Gastrocnemius medialis (tissue), 4 donors: ENCODE measurements at regions not wholly inside any gene's neighbourhood (a gene's known extent, or its start where the extent isn't known, plus 50 kb on each side); places are given as distances from the start of the nearest gene placed in this dataset.

Experiments used
- ATAC-seq, 2 donors: fragments of 150-250 bp; one replicate each; pipeline ENCODE4 v1.9.1; 2016
- DNase-seq, 2 donors: peaks; one replicate each; pipeline ENCODE4 v3.0.0-alpha.2; 2019
- H3K27ac ChIP-seq, 4 donors: fragments of 200-600 bp; sonication (generic); 1 replicate in 1 of 4; 2 replicates in 3 of 4; pipeline ENCODE4 v1.5.1; 2016 to 2018; ENCODE audit warnings: mild to moderate bottlenecking in 2 of 4, moderate library complexity in 1 of 4
- H3K27me3 ChIP-seq, 3 donors: fragments of 200-600 bp; sonication (generic) in 2 of 3; 1 replicate in 1 of 3; 2 replicates in 2 of 3; pipeline versions ENCODE4 v1.5.1 to v1.6.0; 2016 to 2019; ENCODE audit warnings: mild to moderate bottlenecking in 1 of 3, moderate library complexity in 1 of 3
- H3K36me3 ChIP-seq, 2 donors: fragments of 200-600 bp; sonication (generic) in 1 of 2; one replicate each; pipeline ENCODE4 v1.5.1; 2017 to 2018
- H3K4me1 ChIP-seq, 2 donors: fragments of 200-600 bp; sonication (generic) in 1 of 2; one replicate each; pipeline ENCODE4 v1.5.1; 2016 to 2017; ENCODE audit warnings: mild to moderate bottlenecking in 2 of 2
- H3K4me3 ChIP-seq, 4 donors: fragments of 200-600 bp; sonication (generic) in 3 of 4; 1 replicate in 1 of 4; 2 replicates in 3 of 4; pipeline ENCODE4 v1.5.1; 2016 to 2019; ENCODE audit warnings: mild to moderate bottlenecking in 2 of 4
- H3K9me3 ChIP-seq, 3 donors: fragments of 200-600 bp; sonication (generic) in 2 of 3; 1 replicate in 1 of 3; 2 replicates in 2 of 3; pipeline ENCODE4 v1.5.1; 2016 to 2019
- CTCF ChIP-seq, 5 experiments: fragments of 450-650 bp in 3 of 5; fragments of 200-600 bp in 2 of 5; sonication (generic) in 2 of 5; IDR thresholded peaks in 4 of 5; conservative IDR thresholded peaks in 1 of 5; 1 replicate in 4 of 5; 2 replicates in 1 of 5; pipeline ENCODE4 v1.5.1; 2016 to 2019; ENCODE audit warnings: antibody characterized with exemption in 5 of 5, mild to moderate bottlenecking in 3 of 5, moderate library complexity in 3 of 5
- POLR2A ChIP-seq, 2 donors: fragments of 450-650 bp; IDR thresholded peaks; one replicate each; pipeline ENCODE4 v1.6.1; 2017; ENCODE audit warnings: antibody characterized with exemption in 2 of 2, mild to moderate bottlenecking in 2 of 2, moderate library complexity in 2 of 2
- in situ Hi-C, 4 donors: fragments of 200-750 bp; cut with MboI; loops; one replicate each; pipeline versions ENCODE4 v1.15.0 to v1.8.0; 2017; ENCODE audit warnings: low sequenced_read_pairs in 4 of 4
- intact Hi-C: fragments of 100-400 bp; cut with DNase I; formaldehyde crosslinking; loops from one replicate; pipeline ENCODE4 v1.15.1; 2023; ENCODE audit warnings: low total_unique reads

GRCh38 chr15:98233873-98234272 is 273.4 kb downstream of the ARRDC4 start:
- Histone ChIP-seq H3K4me3 (no peak overlapping the region), H3K36me3 (no peaks in the 10 kb centered on the region), H3K27me3 (no peaks in the 10 kb centered on the region), H3K27ac (no peak overlapping the region), H3K4me1 (no peaks in the 10 kb centered on the region), H3K9me3 (no peaks in the 10 kb centered on the region)
- intact Hi-C loops (no loop called here), in situ Hi-C loops (no loop called here)
- no peak for DNase-seq
- no peak for TF ChIP-seq POLR2A (IDR thresholded peaks at IDR 0.05)
- TF ChIP-seq CTCF (IDR thresholded peaks at IDR 0.05 in 4 of 5, conservative IDR thresholded peaks at IDR 0.05 in 1 of 5), result no peak
- no peak for ATAC-seq

- in situ Hi-C loops, result no loop called here
- no peaks in the 10 kb centered on the region for H3K4me1 ChIP-seq
Observed at GRCh38 chr15:98240303-98240702, 279.8 kb downstream of the ARRDC4 start.

GRCh38 chr15:98241032-98241554 is 280.6 kb downstream of the ARRDC4 start:
- DNase-seq, result no peak
- no peaks in the 10 kb centered on the region for H3K27me3 ChIP-seq
- in situ Hi-C loops, result no loop called here
- no peak for TF ChIP-seq POLR2A (IDR thresholded peaks at IDR 0.05)
- no peaks in the 10 kb centered on the region for H3K36me3 ChIP-seq
- H3K9me3 ChIP-seq, result no peaks in the 10 kb centered on the region
- no peak overlapping the region for H3K4me3 ChIP-seq
- intact Hi-C loops, result no loop called here
- ATAC-seq, result no peak
- no peak overlapping the region for H3K27ac ChIP-seq
- no peaks in the 10 kb centered on the region for H3K4me1 ChIP-seq

More at GRCh38 chr15:98240303-98240702, 279.8 kb downstream of the ARRDC4 start:
- intact Hi-C loops, result no loop called here
- ATAC-seq (no peak), DNase-seq (no peak)
- Histone ChIP-seq H3K4me3 (no peak overlapping the region), H3K27ac (no peak overlapping the region), H3K36me3 (no peaks in the 10 kb centered on the region), H3K27me3 (no peaks in the 10 kb centered on the region), H3K9me3 (no peaks in the 10 kb centered on the region)
- TF ChIP-seq POLR2A (IDR thresholded peaks at IDR 0.05) (no peak), CTCF (IDR thresholded peaks at IDR 0.05 in 4 of 5, conservative IDR thresholded peaks at IDR 0.05 in 1 of 5) (no peak)

GRCh38 chr15:98257290-98257689 is 296.8 kb downstream of the ARRDC4 start:
- ATAC-seq, result no peak
- no peaks in the 10 kb centered on the region for H3K9me3 ChIP-seq
- no peak for TF ChIP-seq POLR2A (IDR thresholded peaks at IDR 0.05)
- TF ChIP-seq CTCF (IDR thresholded peaks at IDR 0.05 in 4 of 5, conservative IDR thresholded peaks at IDR 0.05 in 1 of 5), result no peak

GRCh38 chr15:98263787-98264186 is 303.3 kb downstream of the ARRDC4 start:
- Histone ChIP-seq H3K27ac (no peak overlapping the region), H3K4me3 (no peak overlapping the region), H3K4me1 (no peaks in the 10 kb centered on the region), H3K36me3 (no peaks in the 10 kb centered on the region), H3K9me3 (peaks cover 0 to 4% (median 0%) of the 10 kb centered on the region in 3 donors), H3K27me3 (no peaks in the 10 kb centered on the region)
- DNase-seq, result no peak
- intact Hi-C loops, result no loop called here
- TF ChIP-seq POLR2A (IDR thresholded peaks at IDR 0.05), result no peak
- no peak for TF ChIP-seq CTCF (IDR thresholded peaks at IDR 0.05 in 4 of 5, conservative IDR thresholded peaks at IDR 0.05 in 1 of 5)
- in situ Hi-C loops, result no loop called here
- ATAC-seq, result no peak

More at GRCh38 chr15:98257290-98257689, 296.8 kb downstream of the ARRDC4 start:
- Histone ChIP-seq H3K27ac (no peak overlapping the region), H3K4me1 (no peaks in the 10 kb centered on the region), H3K27me3 (no peaks in the 10 kb centered on the region), H3K4me3 (no peak overlapping the region), H3K36me3 (no peaks in the 10 kb centered on the region)
- in situ Hi-C loops (no loop called here), intact Hi-C loops (no loop called here)
- no peak for DNase-seq
